Caco-2 (cell line): ENCODE measurements at regions not wholly inside any gene's neighbourhood (a gene's known extent, or its start where the extent isn't known, plus 50 kb on each side); places are given as distances from the start of the nearest gene placed in this dataset.

Experiments used
- BruUV-seq: library from RNA; stranded (reverse); fragments of 400-500 nt; replicated peaks from 2 replicates; lab custom pipeline; 2021; lab: Mats Ljungman, UMichigan
- CTCF ChIA-PET: fragments of 300-600 bp; sonication (Branson Sonifier 250); formaldehyde crosslinking; loops from one replicate; lab custom pipeline; 2022; ENCODE audit warnings: antibody characterized with exemption; lab: Charles Lee
- POLR2A ChIA-PET: fragments of 300-600 bp; sonication (Branson Sonifier 250); formaldehyde crosslinking; loops from one replicate; lab custom pipeline; 2022; ENCODE audit warnings: antibody characterized with exemption; lab: Charles Lee
- DNase-seq, 2 experiments: peaks; one replicate each; pipeline versions ENCODE4 v3.0.0 to v3.0.0-alpha.2; 2020 to 2022
- H3K27me3 ChIP-seq: replicated peaks from 2 replicates; pipeline ENCODE4 v1.6.0; 2011; ENCODE audit warnings: low read length; ENCODE audit not compliant: control insufficient read depth, insufficient read depth
- H3K36me3 ChIP-seq: 2 replicates; pipeline ENCODE4 v1.5.1; 2011; ENCODE audit warnings: low read length; ENCODE audit not compliant: control insufficient read depth, insufficient read depth
- H3K4me1 ChIP-seq: fragments of 250-450 bp; sonication (Bioruptor Pico); 2 replicates; pipeline ENCODE4 v1.5.1; 2020; ENCODE audit warnings: mild to moderate bottlenecking
- H3K4me3 ChIP-seq: 2 replicates; pipeline ENCODE4 v1.5.1; 2011; ENCODE audit warnings: low read depth, mild to moderate bottlenecking, control low read depth, low read length
- H3K9me3 ChIP-seq: fragments of 250-450 bp; sonication (Bioruptor Pico); 2 replicates; pipeline ENCODE4 v1.5.1; 2020; ENCODE audit warnings: mild to moderate bottlenecking, moderate library complexity
- H3K27ac Mint-ChIP-seq: one replicate; pipeline ENCODE4 v1.8.0; 2022; ENCODE audit warnings: mixed read lengths; ENCODE audit not compliant: unreplicated experiment
- H3K27me3 Mint-ChIP-seq: one replicate; pipeline ENCODE4 v1.8.0; 2022; ENCODE audit warnings: mixed read lengths; ENCODE audit not compliant: insufficient read depth, unreplicated experiment
- H3K36me3 Mint-ChIP-seq: one replicate; pipeline ENCODE4 v1.8.0; 2022; ENCODE audit warnings: mild to moderate bottlenecking, mixed read lengths; ENCODE audit not compliant: insufficient read depth, unreplicated experiment
- H3K4me1 Mint-ChIP-seq: one replicate; pipeline ENCODE4 v1.8.0; 2022; ENCODE audit warnings: low read depth, mixed read lengths; ENCODE audit not compliant: unreplicated experiment
- H3K4me3 Mint-ChIP-seq: one replicate; pipeline ENCODE4 v1.8.0; 2022; ENCODE audit warnings: mild to moderate bottlenecking, moderate library complexity, mixed read lengths; ENCODE audit not compliant: unreplicated experiment
- H3K9me3 Mint-ChIP-seq: one replicate; pipeline ENCODE4 v1.8.0; 2022; ENCODE audit warnings: mixed read lengths; ENCODE audit not compliant: unreplicated experiment
- intact Hi-C: fragments of 100-400 bp; cut with micrococcal nuclease; formaldehyde crosslinking; loops from one replicate; pipeline ENCODE4 v1.10.0; 2022; ENCODE audit not compliant: unreplicated experiment
- TF ChIP-seq, protein P1 (sequence below), 2 experiments: fragments of 200-600 bp in 1 of 2; IDR thresholded peaks; 1 replicate in 1 of 2; 2 replicates in 1 of 2; pipeline versions ENCODE4 v1.5.1 to v1.8.0; 2011 to 2022; ENCODE audit warnings: antibody characterized with exemption in 1 of 2, control low read depth in 1 of 2, inconsistent platforms in 1 of 2, low read depth in 1 of 2, low read length in 1 of 2, mild to moderate bottlenecking in 1 of 2, moderate library complexity in 1 of 2; ENCODE audit not compliant: insufficient read depth in 1 of 2, severe bottlenecking in 1 of 2, unreplicated experiment in 1 of 2

DNA sequence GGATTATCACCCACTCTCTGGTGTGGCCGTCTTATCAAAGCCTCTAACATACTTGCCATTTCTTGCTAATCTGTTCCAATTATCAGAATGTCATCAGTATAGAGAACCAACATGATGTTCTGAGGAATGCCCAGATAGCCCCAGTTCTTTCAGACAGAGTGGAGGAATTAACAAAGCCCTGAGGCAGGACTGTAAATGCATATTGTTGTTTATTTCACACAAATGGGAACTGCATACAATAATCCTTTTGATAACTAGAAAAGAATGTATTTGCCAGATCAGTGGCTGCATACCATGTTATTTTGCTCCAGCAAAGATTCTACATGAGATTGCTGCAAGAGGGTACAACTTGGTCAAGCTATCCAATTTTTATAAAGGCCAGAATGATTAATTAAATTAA, 112.8 kb upstream of the HEY2 start:
- intact Hi-C loops = loop anchor here (10.0 kb wide), 1 partner anchor 322 kb away; no protein-coding TSS in a partner anchor
- POLR2A ChIA-PET = no interaction called here

DNA sequence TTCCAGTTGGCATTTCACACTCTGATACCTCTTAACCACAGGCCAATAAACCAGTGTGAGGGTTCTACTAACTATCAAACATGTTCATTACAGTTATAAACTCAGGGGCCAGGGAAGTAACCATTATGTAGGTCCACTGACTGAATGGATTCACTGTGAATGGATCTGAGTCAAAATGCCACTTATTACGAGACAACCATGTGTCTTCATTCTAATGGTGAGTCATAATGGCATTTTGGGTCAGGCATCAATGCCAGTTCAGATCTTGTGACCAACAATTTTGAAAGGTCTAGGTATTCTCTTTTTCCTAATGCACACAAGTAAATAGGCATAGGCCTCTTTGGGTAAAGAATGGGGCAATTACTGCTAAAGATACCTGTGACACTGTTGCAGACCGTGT, 112.2 kb upstream of the HEY2 start:
- no peak overlapping the region for H3K4me3 ChIP-seq
- Mint-ChIP-seq H3K9me3 (no peaks in the 10 kb centered on the region), H3K27ac (no peak overlapping the region), H3K36me3 (no peaks in the 10 kb centered on the region), H3K27me3 (peaks cover 5% of the 10 kb centered on the region), H3K4me3 (no peak overlapping the region), H3K4me1 (no peaks in the 10 kb centered on the region)
- no peaks in the 10 kb centered on the region for H3K36me3 ChIP-seq
- H3K27me3 ChIP-seq = no peaks in the 10 kb centered on the region; the same call in 1 of the 2 replicates
- DNase-seq = no peak
- H3K9me3 ChIP-seq = no peaks in the 10 kb centered on the region
- CTCF ChIA-PET = no interaction called here
- BruUV-seq = no TSS peak
- H3K4me1 ChIP-seq = no peaks in the 10 kb centered on the region
- intact Hi-C loops = loop anchor here (10.0 kb wide), 1 partner anchor 322 kb away; no protein-coding TSS in a partner anchor
- TF ChIP-seq, protein P1, sequence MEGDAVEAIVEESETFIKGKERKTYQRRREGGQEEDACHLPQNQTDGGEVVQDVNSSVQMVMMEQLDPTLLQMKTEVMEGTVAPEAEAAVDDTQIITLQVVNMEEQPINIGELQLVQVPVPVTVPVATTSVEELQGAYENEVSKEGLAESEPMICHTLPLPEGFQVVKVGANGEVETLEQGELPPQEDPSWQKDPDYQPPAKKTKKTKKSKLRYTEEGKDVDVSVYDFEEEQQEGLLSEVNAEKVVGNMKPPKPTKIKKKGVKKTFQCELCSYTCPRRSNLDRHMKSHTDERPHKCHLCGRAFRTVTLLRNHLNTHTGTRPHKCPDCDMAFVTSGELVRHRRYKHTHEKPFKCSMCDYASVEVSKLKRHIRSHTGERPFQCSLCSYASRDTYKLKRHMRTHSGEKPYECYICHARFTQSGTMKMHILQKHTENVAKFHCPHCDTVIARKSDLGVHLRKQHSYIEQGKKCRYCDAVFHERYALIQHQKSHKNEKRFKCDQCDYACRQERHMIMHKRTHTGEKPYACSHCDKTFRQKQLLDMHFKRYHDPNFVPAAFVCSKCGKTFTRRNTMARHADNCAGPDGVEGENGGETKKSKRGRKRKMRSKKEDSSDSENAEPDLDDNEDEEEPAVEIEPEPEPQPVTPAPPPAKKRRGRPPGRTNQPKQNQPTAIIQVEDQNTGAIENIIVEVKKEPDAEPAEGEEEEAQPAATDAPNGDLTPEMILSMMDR (IDR thresholded peaks at IDR 0.05; ENCODE audit: insufficient read depth in 1 of 2, low read depth in 1 of 2, low read length in 1 of 2, severe bottlenecking in 1 of 2, unreplicated experiment in 1 of 2) = no peak
- POLR2A ChIA-PET = no interaction called here

More for the DNA sequence above, 112.8 kb upstream of the HEY2 start:
- Mint-ChIP-seq H3K4me1 (no peaks in the 10 kb centered on the region), H3K4me3 (no peak overlapping the region), H3K36me3 (no peaks in the 10 kb centered on the region), H3K27ac (no peak overlapping the region), H3K9me3 (no peaks in the 10 kb centered on the region), H3K27me3 (peaks cover 3% of the 10 kb centered on the region)
- no TSS peak for BruUV-seq
- Histone ChIP-seq H3K36me3 (no peaks in the 10 kb centered on the region), H3K27me3 (no peaks in the 10 kb centered on the region; the same call in 1 of the 2 replicates), H3K9me3 (no peaks in the 10 kb centered on the region), H3K4me1 (no peaks in the 10 kb centered on the region), H3K4me3 (no peak overlapping the region)
- CTCF ChIA-PET = no interaction called here
- TF ChIP-seq, protein P1 (IDR thresholded peaks at IDR 0.05; ENCODE audit: insufficient read depth in 1 of 2, low read depth in 1 of 2, low read length in 1 of 2, severe bottlenecking in 1 of 2, unreplicated experiment in 1 of 2) = no peak
- DNase-seq = no peak

DNA sequence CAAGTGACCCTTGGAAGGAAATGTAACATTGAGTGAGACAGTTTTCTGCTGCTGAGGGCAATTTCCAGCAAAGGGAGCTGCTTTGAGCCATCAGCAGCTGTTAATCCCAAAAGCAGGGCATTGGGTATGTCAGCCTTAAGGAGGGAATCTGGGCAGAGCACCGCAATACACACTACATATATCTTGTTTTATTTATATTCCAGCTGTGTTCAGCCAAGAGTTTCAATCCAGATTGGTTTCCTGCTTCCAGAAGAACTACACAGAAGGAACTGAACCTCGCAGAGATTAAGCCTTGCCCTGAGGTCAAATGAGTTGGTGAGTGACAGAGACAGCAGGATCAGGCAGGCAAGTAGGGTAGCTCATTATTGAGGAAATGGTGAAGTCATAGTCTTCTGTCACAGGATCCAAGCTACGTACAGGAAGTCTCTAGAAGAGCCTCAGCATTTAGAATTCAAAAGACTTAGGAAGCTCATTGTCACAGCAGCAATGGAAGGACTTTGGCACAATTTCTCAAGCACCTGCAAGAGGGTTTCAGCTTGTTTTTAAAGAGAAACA, 109.9 kb upstream of the HEY2 start:
- H3K36me3 ChIP-seq = no peaks in the 10 kb centered on the region
- ChIA-PET POLR2A (no interaction called here), CTCF (no interaction called here)
- no peak overlapping the region for H3K4me3 ChIP-seq
- TF ChIP-seq, protein P1 (IDR thresholded peaks at IDR 0.05; ENCODE audit: insufficient read depth in 1 of 2, low read depth in 1 of 2, low read length in 1 of 2, severe bottlenecking in 1 of 2, unreplicated experiment in 1 of 2) = no peak
- H3K4me1 ChIP-seq = no peaks in the 10 kb centered on the region
- H3K9me3 ChIP-seq = no peaks in the 10 kb centered on the region
- peaks cover 4% of the 10 kb centered on the region for H3K27me3 Mint-ChIP-seq
- no peaks in the 10 kb centered on the region; the same call in 1 of the 2 replicates for H3K27me3 ChIP-seq
- H3K4me3 Mint-ChIP-seq = no peak overlapping the region
- DNase-seq = no peak
- H3K9me3 Mint-ChIP-seq = no peaks in the 10 kb centered on the region
- no peak overlapping the region for H3K27ac Mint-ChIP-seq
- no TSS peak for BruUV-seq
- H3K36me3 Mint-ChIP-seq = no peaks in the 10 kb centered on the region
- intact Hi-C loops = loop anchor here (10.0 kb wide), 1 partner anchor 325 kb away; no protein-coding TSS in a partner anchor
- H3K4me1 Mint-ChIP-seq = no peaks in the 10 kb centered on the region
